ENCODE measurements at regions not wholly inside any gene's neighbourhood (a gene's known extent, or its start where the extent isn't known, plus 50 kb on each side); places are given as distances from the start of the nearest gene placed in this dataset.

DNA sequence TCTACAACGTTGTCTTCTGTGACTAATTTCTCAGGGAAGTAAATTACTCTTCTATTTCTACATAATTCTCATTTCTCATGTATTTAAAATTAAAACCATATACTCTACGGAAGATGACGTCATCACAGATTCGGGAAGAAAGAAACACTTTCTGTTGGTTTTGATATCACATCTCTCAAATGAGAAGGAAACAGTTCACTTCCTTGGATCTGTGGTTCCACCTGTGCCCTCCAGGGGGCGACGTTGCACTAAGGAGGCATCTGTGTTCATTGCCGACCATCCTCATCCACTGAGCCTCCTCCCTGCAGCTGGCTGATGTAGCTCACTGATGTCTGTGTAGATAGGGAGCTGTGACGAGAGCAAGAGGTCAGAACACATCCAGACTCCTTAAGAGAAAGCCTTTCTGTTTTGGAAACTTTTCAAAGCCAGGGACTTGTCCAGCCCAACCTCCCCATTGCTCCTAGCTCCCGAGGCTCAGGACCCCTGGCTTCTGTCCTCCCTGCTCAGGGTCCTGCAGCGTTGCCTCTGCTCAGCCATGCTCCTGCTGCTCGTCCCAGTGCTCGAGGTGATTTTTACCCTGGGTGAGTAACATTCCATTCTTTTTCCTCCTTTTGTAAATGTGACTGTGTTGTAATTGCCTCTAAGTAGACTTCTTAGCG, 172.7 kb upstream of the OR4E1 start:
- no peak overlapping the region for H3K27ac ChIP-seq (ENCODE audit: control insufficient read depth, insufficient read depth)
- ChIA-PET CTCF (interaction anchor here (0.9 to 6.6 kb wide), 5 partner anchors 13 to 267 kb away, joined by 3 to 49 read pairs (median 3); no protein-coding TSS in a partner anchor), SMC1A (ENCODE audit: uncharacterized antibody, unreplicated experiment) (interaction anchor here (1.9 kb wide), 1 partner anchor 11 kb away, joined by 4 read pairs; no protein-coding TSS in a partner anchor), RAD21 (ENCODE audit: unreplicated experiment) (no interaction called here), POLR2A (no interaction called here)
- no peaks in the 10 kb centered on the region for H3K36me3 ChIP-seq (ENCODE audit: control insufficient read depth in 2 of 2, insufficient read depth in 2 of 2, low read length in 1 of 2)
- DNase-seq (ENCODE audit: low read depth, low spot score) = no peak
- peak; percentile 62 for FAIRE-seq
- no peak overlapping the region for H2AFZ ChIP-seq (ENCODE audit: control insufficient read depth, low read depth, low read length)
- no peaks in the 10 kb centered on the region for H3K9me3 ChIP-seq (replicated peaks; ENCODE audit: control insufficient read depth, insufficient read depth, low read length)
- H3K79me2 ChIP-seq (ENCODE audit: control insufficient read depth, insufficient read depth, low read length) = no peaks in the 10 kb centered on the region
- peak; percentile 80 for ATAC-seq
- H3K27me3 ChIP-seq (replicated peaks in 1 of 2; ENCODE audit: control insufficient read depth in 2 of 2, insufficient read depth in 2 of 2, low read length in 1 of 2) = no peaks in the 10 kb centered on the region
- no peaks in the 10 kb centered on the region for H3K4me1 ChIP-seq (ENCODE audit: control insufficient read depth, insufficient read depth, low read length)
- no TSS peak for BruUV-seq (replicated peaks)
- intact Hi-C loops (cut with micrococcal nuclease; ENCODE audit: unreplicated experiment) (no loop called here), in situ Hi-C loops (cut with MboI) (no loop called here)
- WGBS (ENCODE audit: insufficient coverage, insufficient replicate concordance, low lambda C conversion rate, missing lambda C conversion rate) = 12% methylated on average over 13 of the region's 13 CpGs
- H4K20me1 ChIP-seq (ENCODE audit: control insufficient read depth, insufficient read depth) = no peaks in the 10 kb centered on the region
- no peak overlapping the region for H3K4me2 ChIP-seq (ENCODE audit: control insufficient read depth, insufficient read depth)
- H3K4me3 ChIP-seq = no peak overlapping the region
- H3K9ac ChIP-seq (ENCODE audit: control insufficient read depth, insufficient read depth, low read length) = no peak overlapping the region
- TF ChIP-seq PAX8 (IDR thresholded peaks at IDR 0.05) (no peak), MXI1 (IDR thresholded peaks at IDR 0.05; ENCODE audit: low read depth, low read length) (no peak), SMC3 (IDR thresholded peaks at IDR 0.05; ENCODE audit: borderline replicate concordance, low read length) (no peak), BMI1 (IDR thresholded peaks at IDR 0.05; ENCODE audit: borderline replicate concordance) (no peak), YY1 (IDR thresholded peaks at IDR 0.05; ENCODE audit: low read depth, low read length) (no peak), IRF3 (IDR thresholded peaks at IDR 0.05) (no peak), ESRRA (IDR thresholded peaks at IDR 0.05; ENCODE audit: low read length) (no peak), ATF7 (IDR thresholded peaks at IDR 0.05; ENCODE audit: low read depth) (peak; percentile 92), JUND (IDR thresholded peaks at IDR 0.05; ENCODE audit: low read depth, low read length) (peak; percentile 70; the same call in 1 of the 2 replicates), TCF12 (IDR thresholded peaks at IDR 0.05; ENCODE audit: low read depth, low read length) (no peak), ZNF384 (IDR thresholded peaks at IDR 0.05; ENCODE audit: borderline replicate concordance, low read depth, low read length) (no peak), RFX5 (IDR thresholded peaks at IDR 0.05; ENCODE audit: low read depth, low read length) (no peak), KLF5 (IDR thresholded peaks at IDR 0.05; ENCODE audit: partially characterized antibody) (no peak), ZSCAN29 (IDR thresholded peaks at IDR 0.05) (no peak), ZBTB33 (IDR thresholded peaks at IDR 0.05) (no peak)
- TF ChIP-seq, protein P1, sequence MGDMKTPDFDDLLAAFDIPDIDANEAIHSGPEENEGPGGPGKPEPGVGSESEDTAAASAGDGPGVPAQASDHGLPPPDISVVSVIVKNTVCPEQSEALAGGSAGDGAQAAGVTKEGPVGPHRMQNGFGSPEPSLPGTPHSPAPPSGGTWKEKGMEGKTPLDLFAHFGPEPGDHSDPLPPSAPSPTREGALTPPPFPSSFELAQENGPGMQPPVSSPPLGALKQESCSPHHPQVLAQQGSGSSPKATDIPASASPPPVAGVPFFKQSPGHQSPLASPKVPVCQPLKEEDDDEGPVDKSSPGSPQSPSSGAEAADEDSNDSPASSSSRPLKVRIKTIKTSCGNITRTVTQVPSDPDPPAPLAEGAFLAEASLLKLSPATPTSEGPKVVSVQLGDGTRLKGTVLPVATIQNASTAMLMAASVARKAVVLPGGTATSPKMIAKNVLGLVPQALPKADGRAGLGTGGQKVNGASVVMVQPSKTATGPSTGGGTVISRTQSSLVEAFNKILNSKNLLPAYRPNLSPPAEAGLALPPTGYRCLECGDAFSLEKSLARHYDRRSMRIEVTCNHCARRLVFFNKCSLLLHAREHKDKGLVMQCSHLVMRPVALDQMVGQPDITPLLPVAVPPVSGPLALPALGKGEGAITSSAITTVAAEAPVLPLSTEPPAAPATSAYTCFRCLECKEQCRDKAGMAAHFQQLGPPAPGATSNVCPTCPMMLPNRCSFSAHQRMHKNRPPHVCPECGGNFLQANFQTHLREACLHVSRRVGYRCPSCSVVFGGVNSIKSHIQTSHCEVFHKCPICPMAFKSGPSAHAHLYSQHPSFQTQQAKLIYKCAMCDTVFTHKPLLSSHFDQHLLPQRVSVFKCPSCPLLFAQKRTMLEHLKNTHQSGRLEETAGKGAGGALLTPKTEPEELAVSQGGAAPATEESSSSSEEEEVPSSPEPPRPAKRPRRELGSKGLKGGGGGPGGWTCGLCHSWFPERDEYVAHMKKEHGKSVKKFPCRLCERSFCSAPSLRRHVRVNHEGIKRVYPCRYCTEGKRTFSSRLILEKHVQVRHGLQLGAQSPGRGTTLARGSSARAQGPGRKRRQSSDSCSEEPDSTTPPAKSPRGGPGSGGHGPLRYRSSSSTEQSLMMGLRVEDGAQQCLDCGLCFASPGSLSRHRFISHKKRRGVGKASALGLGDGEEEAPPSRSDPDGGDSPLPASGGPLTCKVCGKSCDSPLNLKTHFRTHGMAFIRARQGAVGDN (IDR thresholded peaks at IDR 0.05) = no peak
